OCI-LY1 (cell line): ENCODE measurements at regions not wholly inside any gene's neighbourhood (a gene's known extent, or its start where the extent isn't known, plus 50 kb on each side); places are given as distances from the start of the nearest gene placed in this dataset.

ENCODE experiments used
- H2AFZ ChIP-seq: fragments of 200-600 bp; sonication (generic), shearing (Covaris generic); 2 replicates; pipeline ENCODE4 v1.6.0; 2014; ENCODE audit warnings: antibody characterized with exemption, mild to moderate bottlenecking, low read length
- H3F3A ChIP-seq: fragments of 200-600 bp; sonication (generic), shearing (Covaris generic); 2 replicates; pipeline ENCODE4 v1.6.0; 2014; ENCODE audit warnings: mild to moderate bottlenecking, antibody characterized with exemption, low read length, moderate library complexity; ENCODE audit not compliant: insufficient read depth
- H3K27ac ChIP-seq: fragments of 200-600 bp; sonication (generic); 2 replicates; pipeline ENCODE4 v1.5.1; 2014; ENCODE audit warnings: low read length, mixed run types, mild to moderate bottlenecking, low read depth; ENCODE audit not compliant: poor library complexity, severe bottlenecking
- H3K27me3 ChIP-seq: fragments of 200-600 bp; sonication (generic); 2 replicates; pipeline ENCODE4 v1.6.0; 2014; ENCODE audit warnings: antibody characterized with exemption, mild to moderate bottlenecking, low read length, moderate library complexity; ENCODE audit not compliant: insufficient read depth
- H3K36me3 ChIP-seq: fragments of 200-600 bp; sonication (generic); 2 replicates; pipeline ENCODE4 v1.6.1; 2014; ENCODE audit warnings: mild to moderate bottlenecking, antibody characterized with exemption, low read length, moderate library complexity, mixed read lengths; ENCODE audit not compliant: insufficient read depth
- H3K4me1 ChIP-seq: fragments of 200-600 bp; sonication (generic); 2 replicates; pipeline ENCODE4 v1.5.1; 2014; ENCODE audit warnings: mild to moderate bottlenecking, low read length, moderate library complexity; ENCODE audit not compliant: insufficient read depth, severe bottlenecking
- H3K4me2 ChIP-seq: fragments of 200-600 bp; sonication (generic), shearing (Covaris generic); 2 replicates; pipeline ENCODE4 v1.6.1; 2014; ENCODE audit warnings: low read length
- H3K4me3 ChIP-seq: fragments of 200-600 bp; sonication (generic); 2 replicates; pipeline ENCODE4 v1.5.1; 2014; ENCODE audit warnings: low read length, low read depth, mild to moderate bottlenecking, mixed read lengths; ENCODE audit not compliant: poor library complexity, severe bottlenecking
- H3K79me2 ChIP-seq: fragments of 200-600 bp; shearing (Covaris generic); 2 replicates; pipeline ENCODE4 v1.6.1; 2016; ENCODE audit warnings: mixed run types, low read length, mixed read lengths; ENCODE audit not compliant: insufficient read depth
- H3K9ac ChIP-seq: fragments of 200-600 bp; sonication (generic), shearing (Covaris generic); 2 replicates; pipeline ENCODE4 v1.6.1; 2014; ENCODE audit warnings: mild to moderate bottlenecking, low read length, mixed read lengths
- H3K9me2 ChIP-seq: fragments of 200-600 bp; sonication (generic), shearing (Covaris generic); 2 replicates; pipeline ENCODE4 v1.6.1; 2014; ENCODE audit warnings: low read depth, mild to moderate bottlenecking, low read length, mixed read lengths
- H3K9me3 ChIP-seq: fragments of 200-600 bp; shearing (Covaris generic); 2 replicates; pipeline ENCODE4 v1.6.1; 2014; ENCODE audit warnings: low read length, mixed read lengths
- H4K20me1 ChIP-seq: fragments of 200-600 bp; sonication (generic), shearing (Covaris generic); 2 replicates; pipeline ENCODE4 v1.6.0; 2016; ENCODE audit warnings: mild to moderate bottlenecking, low read length; ENCODE audit not compliant: insufficient read depth
- EZH2 ChIP-seq: fragments of 200-600 bp; sonication (generic), shearing (Covaris generic); IDR thresholded peaks from 2 replicates; pipeline ENCODE4 v1.8.0; 2017; ENCODE audit warnings: borderline replicate concordance, mixed run types, mild to moderate bottlenecking, antibody characterized with exemption, low read length, moderate library complexity, mixed read lengths
- TF ChIP-seq, protein P1 (sequence below): fragments of 200-600 bp; sonication (generic), shearing (Covaris generic); IDR thresholded peaks from 2 replicates; pipeline ENCODE4 v1.5.1; 2017; ENCODE audit warnings: mild to moderate bottlenecking, antibody characterized with exemption, low read length, moderate library complexity, mixed read lengths

DNA sequence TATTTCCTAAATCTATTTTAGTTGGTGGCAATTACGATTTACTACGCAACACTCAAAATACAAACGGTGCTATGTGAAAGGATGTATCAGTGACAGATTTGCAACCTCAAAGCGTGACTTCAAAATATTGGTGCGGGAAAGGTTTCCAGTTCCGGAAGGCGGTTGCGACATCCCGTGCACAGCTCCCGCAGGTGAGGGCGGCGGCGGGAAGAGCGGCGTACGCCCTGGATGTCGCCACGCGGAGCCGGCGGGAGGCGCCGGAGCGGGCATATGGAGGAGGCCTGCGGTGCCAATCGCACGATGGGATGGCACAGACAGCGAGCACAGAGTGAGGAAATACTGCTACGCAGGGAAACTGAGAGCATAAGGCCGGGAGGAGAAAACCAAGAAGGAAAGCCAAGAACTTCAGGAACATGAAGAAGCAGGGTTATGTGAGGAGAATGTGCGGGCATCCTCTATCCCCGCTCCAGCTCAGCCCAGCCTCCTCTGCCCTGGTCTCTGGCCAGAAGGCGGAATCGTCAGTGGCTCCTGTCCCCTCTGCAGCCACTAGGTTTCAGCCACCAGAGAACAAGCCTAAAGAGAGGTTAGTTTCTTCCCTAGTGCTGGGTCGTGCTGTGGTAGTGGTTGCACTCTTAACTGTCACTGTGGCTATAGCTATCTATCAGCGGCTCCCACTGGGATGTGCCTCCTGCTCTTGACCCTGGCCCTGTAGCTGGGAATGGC is 378.1 kb upstream of the TLE4 start:
- Histone ChIP-seq H3K4me2 (no peak overlapping the region), H3K4me1 (no peaks in the 10 kb centered on the region), H3K9me3 (no peaks in the 10 kb centered on the region), H3K27ac (no peak overlapping the region), H3K27me3 (no peaks in the 10 kb centered on the region), H4K20me1 (no peaks in the 10 kb centered on the region), H3K36me3 (no peaks in the 10 kb centered on the region), H2AFZ (no peak overlapping the region), H3K4me3 (no peak overlapping the region), H3K9me2 (no peaks in the 10 kb centered on the region), H3F3A (no peaks in the 10 kb centered on the region), H3K79me2 (no peaks in the 10 kb centered on the region), H3K9ac (no peak overlapping the region)
- TF ChIP-seq EZH2, result no peak
- TF ChIP-seq, protein P1, sequence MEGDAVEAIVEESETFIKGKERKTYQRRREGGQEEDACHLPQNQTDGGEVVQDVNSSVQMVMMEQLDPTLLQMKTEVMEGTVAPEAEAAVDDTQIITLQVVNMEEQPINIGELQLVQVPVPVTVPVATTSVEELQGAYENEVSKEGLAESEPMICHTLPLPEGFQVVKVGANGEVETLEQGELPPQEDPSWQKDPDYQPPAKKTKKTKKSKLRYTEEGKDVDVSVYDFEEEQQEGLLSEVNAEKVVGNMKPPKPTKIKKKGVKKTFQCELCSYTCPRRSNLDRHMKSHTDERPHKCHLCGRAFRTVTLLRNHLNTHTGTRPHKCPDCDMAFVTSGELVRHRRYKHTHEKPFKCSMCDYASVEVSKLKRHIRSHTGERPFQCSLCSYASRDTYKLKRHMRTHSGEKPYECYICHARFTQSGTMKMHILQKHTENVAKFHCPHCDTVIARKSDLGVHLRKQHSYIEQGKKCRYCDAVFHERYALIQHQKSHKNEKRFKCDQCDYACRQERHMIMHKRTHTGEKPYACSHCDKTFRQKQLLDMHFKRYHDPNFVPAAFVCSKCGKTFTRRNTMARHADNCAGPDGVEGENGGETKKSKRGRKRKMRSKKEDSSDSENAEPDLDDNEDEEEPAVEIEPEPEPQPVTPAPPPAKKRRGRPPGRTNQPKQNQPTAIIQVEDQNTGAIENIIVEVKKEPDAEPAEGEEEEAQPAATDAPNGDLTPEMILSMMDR, result no peak

DNA sequence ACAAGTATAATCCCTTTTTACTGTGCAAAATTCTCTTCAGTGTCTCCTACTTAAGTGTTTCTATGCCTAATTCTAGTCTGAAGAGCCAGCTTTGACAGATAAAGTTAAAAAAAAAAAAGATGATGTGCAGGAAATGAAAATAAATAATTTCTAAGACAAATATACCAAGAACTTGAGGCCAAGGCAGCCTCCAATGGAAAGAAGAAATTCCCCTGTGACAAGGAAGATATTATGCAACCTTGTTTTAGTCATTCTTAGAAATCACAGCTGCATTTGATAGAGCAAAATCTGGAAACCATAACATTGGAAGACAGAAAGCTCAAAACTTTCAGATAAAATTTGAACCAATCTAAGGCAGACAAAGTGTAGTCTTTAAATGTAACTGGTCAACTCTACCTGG is 375.9 kb upstream of the TLE4 start:
- Histone ChIP-seq H3K9ac (no peak overlapping the region), H3K4me2 (no peak overlapping the region), H3K9me3 (no peaks in the 10 kb centered on the region), H3F3A (no peaks in the 10 kb centered on the region), H3K9me2 (no peaks in the 10 kb centered on the region), H3K36me3 (no peaks in the 10 kb centered on the region), H2AFZ (no peak overlapping the region), H3K27me3 (no peaks in the 10 kb centered on the region), H3K4me3 (no peak overlapping the region), H4K20me1 (no peaks in the 10 kb centered on the region), H3K27ac (no peak overlapping the region), H3K4me1 (no peaks in the 10 kb centered on the region), H3K79me2 (no peaks in the 10 kb centered on the region)
- no peak for TF ChIP-seq EZH2
- TF ChIP-seq, protein P1, result no peak

DNA sequence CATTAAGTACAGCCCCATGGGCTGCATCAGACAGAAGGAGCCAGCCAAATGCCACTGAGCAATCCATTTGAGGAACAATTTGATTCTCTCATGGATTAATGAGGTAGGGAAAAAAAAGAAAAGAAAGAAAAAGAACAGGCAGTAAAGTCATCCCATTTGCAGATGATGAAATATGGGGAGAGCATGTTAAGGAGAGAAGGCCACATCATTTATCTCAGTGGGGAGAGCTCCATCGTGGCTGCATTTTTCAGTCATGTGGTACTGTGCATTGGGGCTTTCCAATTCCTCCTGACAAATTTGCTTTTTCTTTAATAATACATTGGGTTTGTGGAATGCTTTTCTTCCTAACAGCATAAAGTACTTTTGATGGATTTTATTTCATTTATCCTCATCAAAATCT is 375.2 kb upstream of the TLE4 start:
- Histone ChIP-seq H2AFZ (no peak overlapping the region), H3K4me2 (no peak overlapping the region), H3K9me3 (no peaks in the 10 kb centered on the region), H3K27me3 (no peaks in the 10 kb centered on the region), H3F3A (no peaks in the 10 kb centered on the region), H4K20me1 (no peaks in the 10 kb centered on the region), H3K9me2 (no peaks in the 10 kb centered on the region), H3K9ac (no peak overlapping the region), H3K36me3 (no peaks in the 10 kb centered on the region), H3K27ac (no peak overlapping the region), H3K4me1 (no peaks in the 10 kb centered on the region), H3K79me2 (no peaks in the 10 kb centered on the region), H3K4me3 (no peak overlapping the region)
- TF ChIP-seq, protein P1, result no peak
- TF ChIP-seq EZH2, result no peak
